ENCODE measurements at regions not wholly inside any gene's neighbourhood (a gene's known extent, or its start where the extent isn't known, plus 50 kb on each side); places are given as distances from the start of the nearest gene placed in this dataset.

DNA sequence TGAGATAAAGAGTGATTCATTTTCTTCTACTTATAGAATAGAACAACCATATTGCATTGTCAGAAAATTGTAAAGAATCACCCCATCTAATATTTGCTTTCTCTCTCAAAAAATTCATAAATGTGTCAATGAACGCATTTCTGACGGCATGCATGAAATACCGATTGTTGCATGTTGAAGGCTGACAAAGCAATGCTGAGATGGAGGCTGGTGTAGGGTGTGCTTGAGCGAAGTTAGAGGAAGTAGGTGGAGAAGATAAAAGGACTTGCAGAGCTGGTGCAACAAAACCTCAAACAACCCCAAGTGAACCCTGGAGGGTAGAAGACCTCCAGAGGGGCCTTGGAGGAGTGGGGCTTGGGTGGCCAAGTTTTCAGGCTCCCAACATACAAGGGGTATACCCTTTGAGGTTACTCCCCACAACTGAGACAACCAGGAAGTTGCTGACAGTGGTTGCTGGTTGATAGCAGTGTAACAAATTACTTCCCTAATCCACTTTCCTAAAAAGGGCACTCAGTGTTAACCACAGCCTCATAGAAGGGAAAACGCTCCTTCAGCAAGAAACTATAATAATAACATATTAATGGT, 452.7 kb downstream of the NLGN4X start:
- TF ChIP-seq, protein P1, sequence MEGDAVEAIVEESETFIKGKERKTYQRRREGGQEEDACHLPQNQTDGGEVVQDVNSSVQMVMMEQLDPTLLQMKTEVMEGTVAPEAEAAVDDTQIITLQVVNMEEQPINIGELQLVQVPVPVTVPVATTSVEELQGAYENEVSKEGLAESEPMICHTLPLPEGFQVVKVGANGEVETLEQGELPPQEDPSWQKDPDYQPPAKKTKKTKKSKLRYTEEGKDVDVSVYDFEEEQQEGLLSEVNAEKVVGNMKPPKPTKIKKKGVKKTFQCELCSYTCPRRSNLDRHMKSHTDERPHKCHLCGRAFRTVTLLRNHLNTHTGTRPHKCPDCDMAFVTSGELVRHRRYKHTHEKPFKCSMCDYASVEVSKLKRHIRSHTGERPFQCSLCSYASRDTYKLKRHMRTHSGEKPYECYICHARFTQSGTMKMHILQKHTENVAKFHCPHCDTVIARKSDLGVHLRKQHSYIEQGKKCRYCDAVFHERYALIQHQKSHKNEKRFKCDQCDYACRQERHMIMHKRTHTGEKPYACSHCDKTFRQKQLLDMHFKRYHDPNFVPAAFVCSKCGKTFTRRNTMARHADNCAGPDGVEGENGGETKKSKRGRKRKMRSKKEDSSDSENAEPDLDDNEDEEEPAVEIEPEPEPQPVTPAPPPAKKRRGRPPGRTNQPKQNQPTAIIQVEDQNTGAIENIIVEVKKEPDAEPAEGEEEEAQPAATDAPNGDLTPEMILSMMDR (conservative IDR thresholded peaks at IDR 0.05; ENCODE audit: low read length): no peak
- TF ChIP-seq EZH2phosphoT487 (IDR thresholded peaks at IDR 0.05; ENCODE audit: borderline replicate concordance): no peak

All from Loucy (cell line).